Retina (tissue), 1 donor: ENCODE measurements at regions not wholly inside any gene's neighbourhood (a gene's known extent, or its start where the extent isn't known, plus 50 kb on each side); places are given as distances from the start of the nearest gene placed in this dataset.
"Not testable (repeated sequence)": the region's sequence is repeated elsewhere in the genome, so short reads cannot be mapped to it uniquely, and the experiment has no call there.

Experiments used
- DNase-seq: peaks from one replicate; pipeline ENCODE4 v3.0.0-alpha.2; 2016

GRCh38 chr12:9304540-9304939, 96.3 kb upstream of the PZP start:
- not testable (repeated sequence) for DNase-seq

GRCh38 chr12:9295872-9296271, 87.7 kb upstream of the PZP start:
- not testable (repeated sequence) for DNase-seq

DNA sequence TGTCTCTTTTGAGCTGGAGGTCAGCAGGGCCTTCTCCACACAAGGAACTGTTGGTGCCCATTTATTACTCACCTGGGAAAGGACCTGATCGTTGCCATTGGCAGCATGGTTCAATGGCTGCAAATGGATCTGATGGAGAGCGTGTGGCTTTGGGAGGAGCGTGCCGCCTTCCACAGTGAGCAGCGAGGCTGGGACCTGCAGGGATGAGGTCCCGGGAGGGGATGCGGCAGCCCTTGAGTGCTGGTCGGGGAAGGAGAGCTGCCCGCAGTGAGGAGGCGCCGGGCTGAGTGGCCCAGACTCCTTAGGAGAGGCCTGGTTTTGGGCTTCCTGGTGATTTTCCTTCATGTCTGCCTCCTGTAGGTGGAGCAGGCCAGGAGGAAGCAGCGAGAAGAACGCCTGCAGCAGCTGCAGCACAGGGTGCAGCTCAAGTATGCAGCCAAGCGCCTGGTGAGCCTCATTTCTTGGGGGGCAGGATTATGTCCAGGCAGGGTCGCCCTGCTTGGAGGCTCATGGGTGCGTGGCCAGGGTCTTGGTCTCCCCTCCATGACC, 86.0 kb upstream of the PZP start:
- DNase-seq: not testable (repeated sequence)

GRCh38 chr12:9293391-9293790, 85.2 kb upstream of the PZP start:
- DNase-seq: not testable (repeated sequence)

DNA sequence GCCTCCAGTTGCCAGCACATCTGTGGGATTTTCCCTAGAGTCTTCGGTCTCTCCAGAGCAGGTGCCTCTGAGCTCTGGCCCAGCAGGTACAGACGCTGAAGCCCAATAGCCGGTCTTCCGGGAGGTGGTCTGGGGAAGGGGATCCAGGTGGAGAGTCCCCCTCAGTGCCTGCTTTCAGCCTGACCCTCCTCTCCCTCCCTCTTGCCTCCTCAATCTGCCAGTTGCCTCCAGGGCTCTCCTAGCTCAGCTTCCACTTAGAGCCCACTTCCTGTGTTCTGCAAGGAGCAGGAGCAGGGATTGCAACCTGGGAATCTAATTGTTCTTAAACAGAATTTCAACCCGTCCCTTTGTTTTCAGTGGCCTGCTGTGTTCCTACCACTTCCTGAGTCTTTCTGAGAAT, 81.8 kb upstream of the PZP start:
- not testable (repeated sequence) for DNase-seq

- DNase-seq: not testable (repeated sequence)
Observed at GRCh38 chr12:9284724-9285123, 76.5 kb upstream of the PZP start.

GRCh38 chr12:9284197-9284596, 76.0 kb upstream of the PZP start:
- peak; percentile 56 for DNase-seq

- peak; percentile 97 for DNase-seq
Observed at GRCh38 chr12:9283346-9284095, 75.3 kb upstream of the PZP start.

DNA sequence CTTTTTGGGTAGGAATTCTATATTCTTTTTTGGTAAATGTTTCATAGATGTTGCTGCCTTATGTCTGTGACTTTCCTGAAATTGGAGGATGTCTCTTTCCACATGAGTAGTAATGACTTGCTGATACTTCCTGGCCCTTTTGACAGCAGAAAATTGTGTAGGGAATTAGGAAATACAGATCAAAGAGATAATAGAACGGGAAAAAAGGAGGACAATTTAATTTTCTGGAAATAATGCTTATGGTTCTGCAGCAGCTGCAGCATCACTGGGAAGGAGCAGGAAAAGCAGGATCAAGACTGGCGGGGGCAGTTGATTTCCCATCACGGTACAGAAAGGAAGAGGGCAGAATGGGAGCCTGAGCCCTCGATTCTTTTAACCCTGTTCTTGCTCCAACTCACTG, 68.8 kb upstream of the PZP start:
- DNase-seq: no peak

- no peak for DNase-seq
Observed at GRCh38 chr12:9273276-9273675, 65.1 kb upstream of the PZP start.

DNA sequence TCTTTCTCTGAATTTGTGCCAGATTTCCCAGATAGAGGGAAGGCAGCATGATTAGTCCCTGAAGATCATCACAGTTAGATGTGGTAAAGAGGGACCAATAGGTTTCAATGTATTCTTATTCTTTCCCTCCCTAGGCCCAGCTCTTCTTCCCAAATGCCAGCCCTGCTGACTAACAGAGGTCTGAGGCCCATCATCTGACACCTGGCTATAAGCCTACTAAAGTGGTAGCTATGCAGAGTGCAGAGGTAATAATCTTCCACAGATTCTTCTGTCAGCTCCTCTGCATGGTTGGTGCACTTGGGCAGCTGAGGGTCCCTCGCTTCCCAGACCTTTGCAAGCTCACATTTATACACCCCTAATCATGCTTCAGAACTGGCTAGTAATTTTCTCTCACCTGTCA, 63.7 kb upstream of the PZP start:
- no peak for DNase-seq

- DNase-seq: no peak
Observed at GRCh38 chr12:9264546-9264945, 56.4 kb upstream of the PZP start.

GRCh38 chr12:9260931-9261330, 52.7 kb upstream of the PZP start:
- no peak for DNase-seq

- DNase-seq: no peak
Observed at GRCh38 chr12:9258676-9259075, 50.5 kb upstream of the PZP start.
